ENCODE measurements at regions not wholly inside any gene's neighbourhood (a gene's known extent, or its start where the extent isn't known, plus 50 kb on each side); places are given as distances from the start of the nearest gene placed in this dataset.

DNA sequence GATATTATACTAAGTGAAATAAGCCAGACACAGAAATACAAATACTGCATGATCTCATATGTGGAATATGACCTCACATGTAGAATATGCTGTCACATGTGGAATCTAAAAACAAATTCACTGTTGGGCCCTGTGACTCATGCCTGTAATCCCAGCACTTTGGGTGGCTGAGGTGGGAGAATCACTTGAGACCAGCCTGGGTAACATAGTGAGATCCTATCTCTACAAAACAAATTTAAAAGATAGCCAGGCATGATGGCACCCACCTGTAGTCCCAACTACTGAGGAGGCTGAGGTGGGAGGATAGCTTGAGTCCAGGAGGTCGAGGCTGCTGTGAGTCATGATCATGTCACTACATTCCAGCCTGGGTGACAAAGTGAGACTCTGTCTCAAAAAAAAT is 160.3 kb downstream of the PTEN start:
- DNase-seq: no peak

DNA sequence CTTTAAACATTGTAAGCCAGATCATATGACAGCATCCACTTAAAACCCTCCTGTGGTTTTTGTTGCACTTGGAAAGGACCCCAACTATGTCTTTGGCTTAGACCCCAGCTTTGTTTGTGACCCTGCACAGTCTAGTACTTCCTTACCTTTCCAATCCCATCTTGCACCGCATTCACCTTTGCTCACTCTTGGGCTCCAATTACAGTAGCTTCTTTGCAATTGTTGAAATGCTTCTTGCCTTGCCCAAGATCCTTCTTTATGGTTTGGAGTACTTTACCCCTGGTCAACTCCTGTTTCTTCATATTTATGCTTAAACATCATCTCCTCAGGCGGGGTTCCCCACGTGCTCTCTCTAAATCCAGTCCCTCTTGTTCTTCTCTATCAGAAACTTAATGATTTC is 162.6 kb downstream of the PTEN start:
- DNase-seq: no peak

DNA sequence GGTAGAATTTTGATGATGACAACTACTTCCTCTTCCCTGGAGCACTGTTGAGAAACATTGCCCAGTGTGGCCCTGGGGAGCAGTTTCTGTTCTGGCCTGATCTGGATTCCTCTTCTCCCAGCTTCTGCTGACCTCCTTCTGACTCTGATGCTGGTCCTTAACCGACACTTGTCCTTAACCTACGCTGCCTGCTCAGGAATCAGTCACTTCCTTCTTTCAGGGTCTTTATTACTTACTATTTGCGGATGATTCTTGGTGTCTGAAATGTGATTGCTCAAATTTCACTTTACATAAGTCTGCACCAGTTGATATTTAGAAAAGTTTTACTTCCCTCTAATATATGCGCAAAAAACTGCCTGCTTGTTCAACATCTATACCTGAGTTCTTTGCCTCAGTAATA is 164.1 kb downstream of the PTEN start:
- DNase-seq: no peak

DNA sequence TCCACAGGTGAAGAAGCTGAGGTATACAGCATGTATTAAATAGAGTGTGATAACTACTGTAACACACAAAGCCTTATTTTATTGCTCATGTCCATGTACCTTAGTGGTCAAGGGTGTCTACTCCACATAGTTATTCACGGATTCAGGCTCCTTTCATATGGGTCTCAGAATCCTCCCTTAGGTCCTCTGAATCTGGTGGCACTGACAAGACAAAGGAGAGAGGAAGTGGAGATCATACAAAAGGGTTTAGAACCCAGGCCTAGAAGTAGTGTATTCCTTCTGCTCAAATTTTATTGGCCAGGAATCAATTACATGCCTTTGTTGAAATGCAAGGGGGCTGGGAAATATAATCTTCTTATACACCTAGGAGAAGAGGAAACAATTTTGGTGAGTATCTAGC is 164.6 kb downstream of the PTEN start:
- no peak for DNase-seq

DNA sequence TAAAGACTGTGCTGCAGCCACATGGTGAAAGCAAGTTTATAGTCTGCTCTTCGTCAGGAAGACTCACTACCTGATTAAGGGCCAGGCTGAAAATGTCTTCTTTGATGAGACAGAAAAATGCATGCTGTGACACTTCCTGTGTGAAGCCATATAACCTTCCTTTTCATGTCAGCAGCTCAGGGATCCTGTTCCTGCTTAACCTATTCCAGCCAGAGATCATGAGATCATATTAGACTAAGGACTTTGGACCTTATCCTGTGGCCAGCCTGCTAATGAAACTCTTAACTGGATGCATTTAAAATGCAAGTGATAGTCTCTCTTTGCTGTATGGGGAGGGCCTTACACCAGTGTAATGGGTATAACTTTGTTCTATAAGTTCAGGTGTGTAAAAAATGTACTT is 165.2 kb downstream of the PTEN start:
- no peak for DNase-seq

DNA sequence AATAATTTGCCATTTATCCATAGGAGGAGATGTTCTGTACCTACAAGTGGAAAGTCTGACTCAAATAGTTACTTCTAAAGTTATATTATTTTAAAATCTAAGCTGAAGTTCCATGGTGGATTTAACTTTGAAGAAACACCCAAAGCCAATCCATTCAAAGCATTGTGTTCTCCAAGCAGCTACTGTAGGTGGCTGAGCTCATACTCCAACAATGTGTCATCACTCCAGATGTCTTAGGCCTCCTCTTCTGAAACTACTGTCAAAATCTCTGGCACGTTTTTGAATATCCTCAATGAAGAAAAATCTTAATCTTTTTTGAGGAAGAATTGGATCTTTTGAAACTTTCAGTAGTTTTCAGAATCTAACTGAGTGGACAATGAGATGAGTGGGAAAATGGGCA is 169.1 kb downstream of the PTEN start:
- DNase-seq: no peak

DNA sequence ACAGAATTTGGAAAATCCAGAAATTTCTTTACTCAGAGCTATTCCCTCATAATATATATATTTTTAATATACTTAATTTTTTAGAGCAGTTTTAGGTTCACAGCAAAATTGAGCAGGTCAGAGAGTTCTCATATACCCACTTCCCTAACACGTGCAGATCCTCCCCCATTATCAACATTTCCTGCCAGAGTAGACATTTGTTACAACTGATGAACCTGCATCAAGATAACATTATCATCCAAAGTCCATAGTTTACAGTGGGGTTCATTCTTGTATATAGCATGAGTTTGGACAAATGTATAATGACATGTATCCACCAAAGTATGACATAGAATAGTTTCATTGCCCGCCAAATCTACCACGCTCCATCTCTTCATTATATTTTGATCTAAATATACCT is 170.0 kb downstream of the PTEN start:
- DNase-seq: no peak

DNA sequence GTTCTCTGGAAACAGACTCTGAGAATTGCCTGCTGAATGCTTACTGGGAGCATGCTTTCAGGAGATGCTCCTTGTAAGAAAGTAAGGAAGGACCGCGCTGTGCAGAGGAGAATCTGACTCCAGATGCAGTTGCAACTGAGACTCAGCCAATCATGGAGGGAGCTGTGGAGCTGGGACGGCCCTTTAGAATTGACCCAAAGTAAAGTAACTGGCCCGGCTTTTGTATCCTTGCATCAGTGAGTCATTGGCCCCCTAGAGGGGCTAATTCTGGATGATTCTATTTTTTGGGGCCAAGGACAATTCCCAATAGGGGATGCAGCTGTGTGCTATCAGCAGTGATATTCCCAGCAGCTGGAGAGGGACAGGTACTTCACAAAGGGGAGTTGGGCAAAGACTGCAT is 170.4 kb downstream of the PTEN start:
- DNase-seq: no peak

DNA sequence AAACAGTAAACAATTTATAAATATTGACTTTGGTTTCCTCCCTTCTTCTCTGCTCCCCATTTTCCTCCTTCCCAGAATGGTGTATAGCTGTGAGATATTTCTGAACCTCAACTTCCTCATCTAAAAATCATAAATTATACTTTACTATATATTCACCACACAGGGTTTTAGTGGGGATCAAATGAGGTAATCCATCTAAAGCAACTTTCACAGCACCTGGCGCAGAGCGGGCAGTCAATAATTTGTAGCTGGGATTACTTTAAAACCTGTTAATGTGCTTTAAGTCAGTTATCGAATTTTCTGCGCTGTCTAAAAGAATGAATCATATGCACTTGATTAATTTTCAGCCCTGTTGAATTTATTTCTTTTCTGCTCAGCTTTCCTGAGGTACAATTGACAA is 172.7 kb downstream of the PTEN start:
- DNase-seq: no peak

DNA sequence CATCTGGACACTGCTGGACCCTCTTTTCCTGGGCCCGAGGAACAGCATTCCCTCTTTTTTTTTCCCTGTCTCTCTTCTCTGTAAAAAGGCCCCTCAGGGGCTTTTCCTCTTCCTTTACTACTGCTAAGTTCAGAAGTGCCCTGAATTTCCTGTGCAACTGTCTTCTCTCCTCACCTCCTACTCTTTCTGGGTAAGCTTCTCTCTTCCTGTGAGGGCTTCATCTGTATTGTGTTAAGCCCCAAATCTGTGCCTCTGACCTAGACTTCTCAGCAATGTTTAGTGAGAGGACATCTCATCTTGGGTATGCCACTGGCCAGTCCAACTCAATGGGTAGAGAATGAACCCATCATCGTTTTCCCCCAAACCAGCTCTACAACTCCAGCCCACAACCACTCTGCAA is 174.2 kb downstream of the PTEN start:
- no peak for DNase-seq

DNA sequence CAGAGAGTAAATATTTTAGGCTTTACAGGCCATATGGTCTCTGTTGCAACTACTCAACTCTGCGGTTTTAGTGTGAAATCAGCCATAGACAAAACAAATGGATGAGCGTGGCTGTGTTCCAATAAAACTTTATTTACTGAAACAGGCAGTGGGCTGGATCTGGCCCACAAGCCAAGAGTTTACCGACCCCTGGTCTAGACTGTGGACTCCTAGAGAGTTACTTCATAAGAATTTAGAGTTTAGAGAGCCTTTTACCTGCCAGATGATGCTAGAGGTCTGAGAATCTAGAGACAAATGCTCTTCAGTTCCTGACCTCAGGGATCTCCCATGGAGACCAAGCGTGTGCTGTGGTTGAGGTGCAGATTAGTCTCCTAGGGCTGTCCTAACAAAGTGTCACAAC is 174.8 kb downstream of the PTEN start:
- DNase-seq: no peak

DNA sequence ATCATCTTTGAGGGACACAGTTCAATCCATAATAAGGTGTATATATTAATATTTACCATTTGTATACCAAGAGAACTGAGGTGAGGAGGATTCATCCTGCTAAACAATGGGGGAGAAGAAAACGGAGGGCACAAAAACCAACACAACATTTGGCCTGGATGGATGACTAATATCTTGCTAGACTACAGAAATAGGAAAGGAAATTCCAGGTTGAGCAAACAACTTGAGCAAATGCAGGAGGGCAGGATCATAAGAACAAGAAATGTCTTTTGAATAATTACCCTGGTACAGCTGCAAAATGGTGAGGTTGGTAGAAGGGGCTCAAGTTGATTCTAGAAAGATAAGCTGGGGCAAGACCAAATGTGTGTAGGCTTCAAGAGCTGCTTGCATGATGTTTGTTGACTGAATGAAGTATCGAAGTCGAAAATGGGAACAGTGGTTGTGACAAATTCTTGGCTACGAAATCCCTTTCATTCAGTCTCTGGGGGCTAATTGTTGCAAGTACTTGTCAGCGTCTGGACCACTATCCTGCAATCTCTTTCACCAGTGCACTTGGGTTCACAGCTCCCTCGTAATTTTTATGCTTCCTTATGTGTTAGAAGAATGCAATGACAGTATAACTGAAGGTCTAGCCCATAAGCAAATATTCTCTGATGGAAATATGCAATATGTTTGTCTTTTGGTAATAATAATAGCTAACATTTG is 176.2 kb downstream of the PTEN start:
- DNase-seq: no peak

DNA sequence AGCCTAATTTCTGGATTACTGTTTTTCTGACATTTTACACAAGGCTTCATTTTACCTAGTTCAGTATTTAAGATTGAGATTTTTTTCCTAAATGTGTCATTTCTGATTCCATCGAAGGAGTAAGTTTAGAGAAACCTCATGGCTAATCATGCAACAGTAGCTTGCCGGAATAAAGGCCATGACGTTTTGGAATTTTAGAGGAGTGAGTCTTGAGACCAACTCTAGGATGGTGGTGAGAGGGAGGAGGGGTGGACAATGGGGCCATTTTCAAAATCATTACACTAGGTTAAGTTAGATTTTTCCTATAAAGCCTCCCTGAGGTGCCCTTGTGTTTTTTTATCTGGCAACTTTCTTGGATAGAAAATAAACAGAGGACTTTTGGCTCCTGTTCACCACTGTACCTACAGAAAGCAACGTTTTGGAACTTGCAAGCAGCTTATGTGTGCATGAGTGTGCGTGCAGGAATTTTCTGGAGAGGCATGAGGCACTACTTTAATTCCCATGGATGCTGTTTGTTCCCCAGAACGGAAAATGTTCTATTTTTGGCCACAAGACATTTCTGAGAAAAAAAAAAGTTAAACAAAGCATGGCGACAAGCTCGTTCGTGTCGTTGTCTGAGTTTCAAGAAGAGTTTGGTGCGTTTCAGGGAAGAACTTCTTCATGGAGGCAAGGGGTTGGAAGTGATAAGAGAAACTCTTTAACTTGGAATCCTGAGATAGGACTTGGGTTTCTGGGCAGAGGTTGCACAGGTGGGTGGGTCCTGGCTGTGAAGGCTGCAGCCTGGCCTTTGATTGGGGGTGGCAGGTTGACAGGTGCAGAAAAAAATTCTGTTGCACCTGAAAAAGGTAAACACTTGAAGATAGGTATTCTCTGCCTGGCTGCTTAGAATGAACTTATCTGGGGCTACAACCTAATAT is 178.1 kb downstream of the PTEN start:
- no peak for DNase-seq

DNA sequence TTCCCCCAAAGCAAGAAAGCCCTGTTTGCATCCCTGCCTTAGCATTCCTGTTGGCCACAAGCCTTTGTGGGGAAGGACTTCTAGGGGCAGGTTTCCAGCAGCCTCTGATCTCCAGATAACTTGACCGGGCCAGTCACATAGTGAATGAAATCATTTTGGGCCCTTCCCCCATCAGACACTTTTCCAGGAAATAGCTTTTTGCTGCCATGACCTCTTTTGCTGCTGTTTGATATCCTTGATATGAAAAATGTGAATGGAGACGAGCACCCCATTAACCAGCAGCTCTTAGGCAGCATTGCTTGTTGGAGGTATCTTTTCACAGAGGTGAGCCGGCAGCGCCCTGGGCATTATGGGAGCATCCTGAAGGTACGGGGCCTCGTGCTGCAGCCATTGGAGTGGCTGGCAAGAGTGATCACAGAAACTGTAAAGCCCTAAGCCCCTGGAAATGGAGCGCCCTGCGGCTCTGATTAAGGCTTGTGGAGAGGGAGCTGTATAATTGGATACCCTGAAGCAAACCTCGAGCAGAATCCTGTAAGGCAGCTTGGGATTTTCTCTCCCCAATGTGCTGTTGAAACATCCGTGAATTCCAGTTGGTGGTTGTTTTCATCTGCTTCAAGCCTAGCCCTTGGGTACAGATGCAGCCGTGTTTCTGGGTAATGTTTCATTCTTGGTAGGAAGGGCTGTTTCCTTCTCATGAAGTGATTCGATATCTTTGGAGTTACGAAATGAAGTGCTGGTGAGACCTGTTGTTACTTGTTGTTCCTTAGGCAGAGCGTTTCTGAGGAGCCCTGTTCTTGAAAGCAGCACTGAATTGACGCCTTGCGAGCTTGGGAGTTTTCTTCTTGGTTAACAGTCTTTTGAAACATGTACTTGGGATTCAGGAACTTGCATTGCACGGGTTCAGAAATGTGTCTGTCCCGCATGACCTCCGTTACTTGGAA is 179.0 kb downstream of the PTEN start:
- DNase-seq: no peak

DNA sequence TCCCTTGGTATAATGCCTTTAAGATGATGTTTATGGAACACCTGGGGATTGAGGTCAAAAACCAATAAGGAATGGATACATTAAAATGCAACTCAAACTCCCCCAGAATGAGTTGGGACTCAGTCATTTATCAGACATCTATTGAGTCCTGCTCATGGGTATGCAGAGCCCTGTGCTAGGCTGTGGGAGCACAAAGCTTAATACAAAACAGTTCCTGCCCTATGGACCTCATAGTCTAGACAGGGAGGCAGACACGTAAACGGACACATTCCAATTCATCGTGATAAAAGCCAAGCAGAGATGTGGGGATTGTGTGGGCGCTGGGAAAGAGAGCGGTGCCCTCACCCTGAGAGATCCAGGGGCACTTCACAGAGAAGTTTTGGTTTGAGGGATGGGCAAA is 181.7 kb downstream of the PTEN start:
- DNase-seq: no peak

DNA sequence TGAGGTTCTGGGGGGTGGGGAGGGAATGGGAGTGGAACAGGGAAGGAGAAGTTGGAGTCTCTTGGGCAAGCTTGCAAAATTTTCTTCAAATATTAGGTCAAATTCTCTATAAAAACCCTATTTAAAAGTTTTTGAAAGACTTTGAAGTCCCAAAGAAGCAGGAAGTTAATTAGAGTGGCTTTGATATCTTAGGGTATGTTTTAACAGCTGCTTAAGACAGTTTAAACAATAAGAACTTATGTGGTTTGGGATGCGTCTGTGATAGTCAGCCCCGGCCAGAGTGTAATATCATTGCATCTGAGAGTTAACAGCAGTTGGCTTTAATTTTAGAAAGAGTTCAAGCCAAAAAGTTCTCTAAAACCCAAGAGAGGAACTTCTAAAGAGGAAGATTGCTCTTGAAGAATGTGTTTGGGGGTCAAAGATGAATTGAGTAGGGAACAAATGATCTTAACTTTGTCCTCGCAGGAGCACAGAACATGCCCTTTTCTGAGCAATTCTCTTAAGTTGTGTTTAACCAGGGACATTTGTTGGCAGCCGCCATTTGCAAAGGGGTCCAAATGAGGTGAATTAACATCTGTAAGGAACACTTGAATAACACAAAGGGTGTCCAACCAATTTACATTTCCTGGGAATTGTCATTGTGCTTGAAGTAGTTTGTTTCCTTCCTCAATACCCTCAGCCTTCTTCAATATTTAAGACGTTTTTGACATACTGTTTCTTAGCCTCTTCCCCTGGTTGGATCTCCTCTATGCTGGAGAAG is 182.4 kb downstream of the PTEN start:
- DNase-seq: no peak

DNA sequence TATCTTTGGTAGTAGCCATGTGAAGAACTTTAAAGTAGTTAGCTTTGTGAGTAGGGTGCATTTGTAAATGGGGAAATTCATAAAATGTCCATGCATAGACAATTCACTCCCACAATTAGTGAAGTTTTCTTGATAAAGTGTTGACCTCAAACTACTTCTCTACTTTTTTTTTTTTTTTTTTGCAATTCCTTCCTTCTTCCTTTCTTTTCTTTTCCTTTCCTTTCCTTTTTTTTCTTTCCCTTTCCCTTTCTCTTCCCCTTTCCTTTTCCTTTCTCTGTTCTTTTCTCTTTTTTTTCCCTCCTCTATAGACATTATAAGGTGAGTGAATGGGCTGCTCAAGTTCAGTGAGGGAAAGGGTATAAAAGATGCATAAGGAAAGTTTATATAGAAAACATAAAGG is 184.2 kb downstream of the PTEN start:
- DNase-seq: no peak

DNA sequence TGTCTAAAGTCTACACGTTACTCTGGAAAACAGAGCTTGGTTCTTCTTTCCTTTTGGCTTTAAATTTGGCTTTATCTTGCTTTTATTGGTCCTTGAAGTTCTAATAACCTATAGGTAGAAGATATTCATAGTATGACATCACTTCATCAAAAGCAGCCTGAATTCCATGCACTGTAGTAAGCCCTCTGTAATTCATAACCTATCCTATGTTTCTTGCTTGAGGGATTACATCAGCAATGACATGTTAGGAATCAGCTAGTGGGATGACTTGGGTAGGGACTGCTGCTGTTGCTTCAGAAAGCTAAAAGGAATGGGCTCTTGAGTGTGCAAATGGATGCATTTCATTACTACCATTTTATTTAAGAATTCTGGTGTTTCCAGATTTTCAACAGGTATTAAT is 184.9 kb downstream of the PTEN start:
- no peak for DNase-seq

DNA sequence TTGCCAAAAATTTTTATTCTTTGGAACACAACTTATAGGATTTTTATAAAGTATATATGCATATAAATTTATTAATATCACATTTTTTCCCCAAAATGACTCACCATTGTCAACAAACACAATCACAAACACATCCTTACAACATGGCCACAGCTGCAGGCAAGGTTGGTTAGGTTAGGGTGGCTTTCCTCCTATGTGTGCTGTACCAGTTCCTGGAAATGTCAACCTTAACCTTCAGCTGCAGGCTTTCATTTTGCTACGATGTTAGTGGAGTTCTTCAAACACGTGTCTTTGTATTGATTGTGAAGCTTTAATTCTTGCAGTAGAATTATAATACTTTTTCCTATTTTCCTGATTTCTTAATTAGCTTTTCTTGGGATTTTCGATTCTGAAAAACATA is 185.8 kb downstream of the PTEN start:
- no peak for DNase-seq

DNA sequence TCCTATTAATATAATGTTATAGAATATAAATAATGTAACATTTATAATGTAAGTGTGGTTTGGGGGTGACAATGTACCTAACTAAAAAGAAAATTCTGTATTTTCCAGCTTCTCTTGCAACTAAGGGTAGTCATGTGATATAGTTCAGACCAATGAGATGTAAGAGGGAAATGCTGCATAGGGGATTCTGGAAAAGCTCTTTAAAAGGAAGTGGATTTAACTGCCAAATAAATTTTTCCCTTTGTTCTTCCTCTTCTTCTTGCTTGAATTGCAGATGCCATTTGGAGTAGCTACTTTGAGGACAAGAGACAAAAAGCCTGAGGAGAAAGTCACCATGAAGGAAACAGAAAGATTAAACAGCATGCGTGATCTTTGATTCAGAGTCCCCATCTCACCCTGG is 194.3 kb downstream of the PTEN start:
- DNase-seq: no peak

DNA sequence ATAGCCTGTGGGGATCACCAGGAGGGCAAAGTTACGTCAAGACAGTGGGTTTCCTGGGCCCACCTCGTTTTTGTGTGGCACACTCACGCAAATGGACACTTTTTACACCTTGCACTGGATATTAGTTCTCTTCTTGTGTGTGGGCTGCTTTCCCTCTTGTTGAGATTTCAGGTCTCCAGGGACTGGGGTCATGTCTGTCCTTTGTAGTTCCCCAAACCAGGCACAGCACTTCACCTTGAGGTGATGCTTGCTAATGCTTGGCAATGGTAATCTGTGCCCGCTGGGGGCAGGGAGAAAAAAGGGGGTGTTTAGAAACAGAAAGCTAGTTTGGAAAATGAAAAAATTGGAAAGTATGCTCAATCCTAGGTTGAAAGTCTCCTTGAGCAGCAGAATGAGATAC is 195.3 kb downstream of the PTEN start:
- DNase-seq: no peak

DNA sequence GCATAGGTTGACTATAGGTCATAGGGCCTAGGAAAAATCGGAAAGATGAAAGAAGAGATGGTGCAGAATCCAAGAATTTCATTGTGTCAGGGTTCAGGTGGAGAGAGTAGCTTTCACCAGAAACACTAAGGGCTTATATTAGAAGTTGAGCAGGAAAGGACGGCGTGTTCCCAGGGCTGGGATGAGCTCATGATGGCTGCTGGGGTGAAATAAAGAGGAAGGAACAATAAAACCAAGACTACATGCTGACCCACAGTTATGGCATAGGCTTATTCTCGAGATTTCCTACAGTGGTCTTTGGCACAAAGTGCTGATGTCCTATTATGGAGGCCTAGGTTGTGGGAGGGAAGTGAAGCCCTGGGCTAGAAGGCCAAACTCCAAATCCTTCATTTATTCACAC is 195.8 kb downstream of the PTEN start:
- no peak for DNase-seq

DNA sequence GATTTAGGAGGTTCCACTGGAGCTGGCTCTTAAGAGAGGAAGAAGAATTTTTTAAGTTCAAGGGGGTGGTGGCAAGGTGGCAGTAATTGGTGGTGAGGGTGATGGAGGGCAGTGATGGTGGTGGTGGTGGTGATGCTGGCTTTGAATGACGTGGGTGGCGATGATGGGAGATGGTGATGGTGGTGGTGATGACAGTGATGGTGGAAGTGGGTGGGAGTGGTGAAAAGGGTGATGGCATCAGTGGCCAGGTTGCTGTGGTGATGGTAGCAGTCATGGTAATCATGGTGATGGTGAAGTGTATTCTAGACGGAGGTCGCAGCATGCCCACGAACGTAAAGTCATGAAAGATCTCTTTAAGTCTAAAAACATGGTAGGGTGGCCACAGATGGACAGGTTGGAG is 197.3 kb downstream of the PTEN start:
- no peak for DNase-seq

Measured in activated naive CD4-positive, alpha-beta T cell treated with anti-CD3 and anti-CD28 coated beads, Interleukin-2, amount 50 U/mL, for 16 hours (primary cell).